ENCODE measurements at regions not wholly inside any gene's neighbourhood (a gene's known extent, or its start where the extent isn't known, plus 50 kb on each side); places are given as distances from the start of the nearest gene placed in this dataset.

DNA sequence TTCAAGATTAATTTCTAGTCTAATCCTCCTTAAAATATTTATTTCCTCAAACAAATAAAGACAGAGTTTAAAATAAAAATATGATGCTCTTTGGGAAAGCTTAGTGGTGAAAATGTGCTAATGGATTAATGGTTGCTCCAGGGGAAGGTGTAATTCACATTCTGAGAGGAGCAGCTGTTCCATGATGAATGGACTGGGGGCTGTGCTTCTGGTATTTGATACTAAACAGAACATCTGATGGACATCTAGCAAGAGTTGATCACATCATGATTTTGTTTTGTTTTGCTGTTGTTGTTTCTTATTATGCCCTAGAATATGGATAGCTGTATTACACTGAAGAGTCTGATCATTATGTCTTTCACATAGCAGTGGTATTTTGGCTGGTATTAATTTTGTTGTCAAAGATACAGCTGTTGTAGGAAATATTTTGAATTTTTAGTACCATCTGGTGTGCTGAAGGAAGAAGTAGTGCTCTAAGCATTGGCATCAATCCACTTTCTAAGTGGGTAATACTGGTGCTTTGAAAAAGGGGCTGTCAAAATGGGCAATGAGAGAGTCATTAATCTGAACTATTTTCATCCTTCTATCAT lies 296.4 kb downstream of the ADAMTS20 start:
- Histone ChIP-seq H3K4me2 (ENCODE audit: low read length) (no peak overlapping the region), H3K9me3 (ENCODE audit: control insufficient read depth in 1 of 2, insufficient read depth in 1 of 2, low read depth in 1 of 2, low read length in 2 of 2) (no peaks in the 10 kb centered on the region), H3K4me1 (ENCODE audit: control insufficient read depth in 1 of 2, insufficient read depth in 2 of 2, low read length in 2 of 2) (no peaks in the 10 kb centered on the region), H3K4me3 (replicated peaks in 1 of 2; ENCODE audit: low read depth in 1 of 2, low read length in 2 of 2) (no peak overlapping the region), H3K9me2 (ENCODE audit: insufficient read depth) (no peaks in the 10 kb centered on the region), H3K36me3 (ENCODE audit: control insufficient read depth in 1 of 2, insufficient read depth in 2 of 2, low read length in 2 of 2) (no peaks in the 10 kb centered on the region), H3K79me2 (ENCODE audit: insufficient read depth, low read length) (no peaks in the 10 kb centered on the region), H3K27ac (ENCODE audit: low read depth, low read length) (no peak overlapping the region), H3K27me3 (ENCODE audit: insufficient read depth, low read length) (no peaks in the 10 kb centered on the region), H2AFZ (ENCODE audit: low read depth, low read length, poor library complexity, severe bottlenecking) (no peak overlapping the region), H3K9ac (ENCODE audit: low read length) (no peak overlapping the region), H4K20me1 (ENCODE audit: insufficient read depth) (no peaks in the 10 kb centered on the region)
- ChIA-PET POLR2A (no interaction called here), RAD21 (ENCODE audit: low non-redundant PET in 1 of 2, low total read pairs in 2 of 2, uncharacterized antibody in 2 of 2, unreplicated experiment in 2 of 2) (no interaction called here), CTCF (no interaction called here)
- ATAC-seq (no peak), DNase-seq (ENCODE audit: low read depth, low spot score) (no peak)
- intact Hi-C loops (cut with micrococcal nuclease): no loop called here
- no TSS peak for BruUV-seq (replicated peaks)
- TF ChIP-seq CEBPB (IDR thresholded peaks at IDR 0.05; ENCODE audit: low read depth): no peak
- TF ChIP-seq YY1 (IDR thresholded peaks at IDR 0.05; ENCODE audit: extremely low read depth, insufficient replicate concordance, low read depth, low read length): no peak
- TF ChIP-seq JUND (IDR thresholded peaks at IDR 0.05): no peak
- TF ChIP-seq ZNF274 (IDR thresholded peaks at IDR 0.05; ENCODE audit: low read depth, low read length): no peak
- no peak for TF ChIP-seq ZFX (IDR thresholded peaks at IDR 0.05)
- TF ChIP-seq, protein P1, sequence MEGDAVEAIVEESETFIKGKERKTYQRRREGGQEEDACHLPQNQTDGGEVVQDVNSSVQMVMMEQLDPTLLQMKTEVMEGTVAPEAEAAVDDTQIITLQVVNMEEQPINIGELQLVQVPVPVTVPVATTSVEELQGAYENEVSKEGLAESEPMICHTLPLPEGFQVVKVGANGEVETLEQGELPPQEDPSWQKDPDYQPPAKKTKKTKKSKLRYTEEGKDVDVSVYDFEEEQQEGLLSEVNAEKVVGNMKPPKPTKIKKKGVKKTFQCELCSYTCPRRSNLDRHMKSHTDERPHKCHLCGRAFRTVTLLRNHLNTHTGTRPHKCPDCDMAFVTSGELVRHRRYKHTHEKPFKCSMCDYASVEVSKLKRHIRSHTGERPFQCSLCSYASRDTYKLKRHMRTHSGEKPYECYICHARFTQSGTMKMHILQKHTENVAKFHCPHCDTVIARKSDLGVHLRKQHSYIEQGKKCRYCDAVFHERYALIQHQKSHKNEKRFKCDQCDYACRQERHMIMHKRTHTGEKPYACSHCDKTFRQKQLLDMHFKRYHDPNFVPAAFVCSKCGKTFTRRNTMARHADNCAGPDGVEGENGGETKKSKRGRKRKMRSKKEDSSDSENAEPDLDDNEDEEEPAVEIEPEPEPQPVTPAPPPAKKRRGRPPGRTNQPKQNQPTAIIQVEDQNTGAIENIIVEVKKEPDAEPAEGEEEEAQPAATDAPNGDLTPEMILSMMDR (IDR thresholded peaks at IDR 0.05 in 2 of 3, conservative IDR thresholded peaks at IDR 0.05 in 1 of 3; ENCODE audit: borderline replicate concordance in 1 of 3, insufficient read depth in 1 of 3, low read depth in 2 of 3, low read length in 2 of 3): no peak
- no peak for TF ChIP-seq EGR1 (IDR thresholded peaks at IDR 0.05; ENCODE audit: low read depth)
- TF ChIP-seq, protein P2, sequence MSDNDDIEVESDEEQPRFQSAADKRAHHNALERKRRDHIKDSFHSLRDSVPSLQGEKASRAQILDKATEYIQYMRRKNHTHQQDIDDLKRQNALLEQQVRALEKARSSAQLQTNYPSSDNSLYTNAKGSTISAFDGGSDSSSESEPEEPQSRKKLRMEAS (IDR thresholded peaks at IDR 0.05): no peak
- TF ChIP-seq, protein P3, sequence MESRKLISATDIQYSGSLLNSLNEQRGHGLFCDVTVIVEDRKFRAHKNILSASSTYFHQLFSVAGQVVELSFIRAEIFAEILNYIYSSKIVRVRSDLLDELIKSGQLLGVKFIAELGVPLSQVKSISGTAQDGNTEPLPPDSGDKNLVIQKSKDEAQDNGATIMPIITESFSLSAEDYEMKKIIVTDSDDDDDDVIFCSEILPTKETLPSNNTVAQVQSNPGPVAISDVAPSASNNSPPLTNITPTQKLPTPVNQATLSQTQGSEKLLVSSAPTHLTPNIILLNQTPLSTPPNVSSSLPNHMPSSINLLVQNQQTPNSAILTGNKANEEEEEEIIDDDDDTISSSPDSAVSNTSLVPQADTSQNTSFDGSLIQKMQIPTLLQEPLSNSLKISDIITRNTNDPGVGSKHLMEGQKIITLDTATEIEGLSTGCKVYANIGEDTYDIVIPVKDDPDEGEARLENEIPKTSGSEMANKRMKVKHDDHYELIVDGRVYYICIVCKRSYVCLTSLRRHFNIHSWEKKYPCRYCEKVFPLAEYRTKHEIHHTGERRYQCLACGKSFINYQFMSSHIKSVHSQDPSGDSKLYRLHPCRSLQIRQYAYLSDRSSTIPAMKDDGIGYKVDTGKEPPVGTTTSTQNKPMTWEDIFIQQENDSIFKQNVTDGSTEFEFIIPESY (IDR thresholded peaks at IDR 0.05; ENCODE audit: extremely low read depth, insufficient replicate concordance, low read length): no peak
- TF ChIP-seq EZH2 (IDR thresholded peaks at IDR 0.05): no peak
- TF ChIP-seq FOSL1 (IDR thresholded peaks at IDR 0.05; ENCODE audit: low read depth): no peak
- TF ChIP-seq, protein P4, sequence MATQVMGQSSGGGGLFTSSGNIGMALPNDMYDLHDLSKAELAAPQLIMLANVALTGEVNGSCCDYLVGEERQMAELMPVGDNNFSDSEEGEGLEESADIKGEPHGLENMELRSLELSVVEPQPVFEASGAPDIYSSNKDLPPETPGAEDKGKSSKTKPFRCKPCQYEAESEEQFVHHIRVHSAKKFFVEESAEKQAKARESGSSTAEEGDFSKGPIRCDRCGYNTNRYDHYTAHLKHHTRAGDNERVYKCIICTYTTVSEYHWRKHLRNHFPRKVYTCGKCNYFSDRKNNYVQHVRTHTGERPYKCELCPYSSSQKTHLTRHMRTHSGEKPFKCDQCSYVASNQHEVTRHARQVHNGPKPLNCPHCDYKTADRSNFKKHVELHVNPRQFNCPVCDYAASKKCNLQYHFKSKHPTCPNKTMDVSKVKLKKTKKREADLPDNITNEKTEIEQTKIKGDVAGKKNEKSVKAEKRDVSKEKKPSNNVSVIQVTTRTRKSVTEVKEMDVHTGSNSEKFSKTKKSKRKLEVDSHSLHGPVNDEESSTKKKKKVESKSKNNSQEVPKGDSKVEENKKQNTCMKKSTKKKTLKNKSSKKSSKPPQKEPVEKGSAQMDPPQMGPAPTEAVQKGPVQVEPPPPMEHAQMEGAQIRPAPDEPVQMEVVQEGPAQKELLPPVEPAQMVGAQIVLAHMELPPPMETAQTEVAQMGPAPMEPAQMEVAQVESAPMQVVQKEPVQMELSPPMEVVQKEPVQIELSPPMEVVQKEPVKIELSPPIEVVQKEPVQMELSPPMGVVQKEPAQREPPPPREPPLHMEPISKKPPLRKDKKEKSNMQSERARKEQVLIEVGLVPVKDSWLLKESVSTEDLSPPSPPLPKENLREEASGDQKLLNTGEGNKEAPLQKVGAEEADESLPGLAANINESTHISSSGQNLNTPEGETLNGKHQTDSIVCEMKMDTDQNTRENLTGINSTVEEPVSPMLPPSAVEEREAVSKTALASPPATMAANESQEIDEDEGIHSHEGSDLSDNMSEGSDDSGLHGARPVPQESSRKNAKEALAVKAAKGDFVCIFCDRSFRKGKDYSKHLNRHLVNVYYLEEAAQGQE (IDR thresholded peaks at IDR 0.05; ENCODE audit: low read depth): no peak
- TF ChIP-seq TCF7L2 (IDR thresholded peaks at IDR 0.05; ENCODE audit: borderline replicate concordance, extremely low read depth, insufficient read depth, insufficient read length): no peak
- no peak for TF ChIP-seq SRF (IDR thresholded peaks at IDR 0.05; ENCODE audit: low read depth)
- TF ChIP-seq CBX3 (IDR thresholded peaks at IDR 0.05; ENCODE audit: low read depth): no peak
- no peak for TF ChIP-seq RAD21 (IDR thresholded peaks at IDR 0.05; ENCODE audit: low read depth)
- no peak for TF ChIP-seq POLR2AphosphoS5 (IDR thresholded peaks at IDR 0.05; ENCODE audit: low read depth, low read length)
- TF ChIP-seq, protein P5, sequence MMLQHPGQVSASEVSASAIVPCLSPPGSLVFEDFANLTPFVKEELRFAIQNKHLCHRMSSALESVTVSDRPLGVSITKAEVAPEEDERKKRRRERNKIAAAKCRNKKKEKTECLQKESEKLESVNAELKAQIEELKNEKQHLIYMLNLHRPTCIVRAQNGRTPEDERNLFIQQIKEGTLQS (IDR thresholded peaks at IDR 0.05): no peak
